ENCODE measurements at regions not wholly inside any gene's neighbourhood (a gene's known extent, or its start where the extent isn't known, plus 50 kb on each side); places are given as distances from the start of the nearest gene placed in this dataset.

- no peak overlapping the region for H3K4me3 Mint-ChIP-seq
- no peaks in the 10 kb centered on the region for H3K36me3 Mint-ChIP-seq
- no peaks in the 10 kb centered on the region for H3K4me1 Mint-ChIP-seq
- H3K9me3 Mint-ChIP-seq = peaks cover 6% of the 10 kb centered on the region
- TF ChIP-seq CTCF (IDR thresholded peaks at IDR 0.05; ENCODE audit: unreplicated experiment) = no peak
- H3K27me3 Mint-ChIP-seq (ENCODE audit: low read depth) = peaks cover 30% of the 10 kb centered on the region
- no peak for DNase-seq (ENCODE audit: low spot score in 2 of 2, unreplicated experiment in 2 of 2)
- H3K27ac Mint-ChIP-seq = no peak overlapping the region
These were observed 112.3 kb upstream of the SHOX start for GRCh38 chrX:518319-518718.

- TF ChIP-seq CTCF (IDR thresholded peaks at IDR 0.05; ENCODE audit: unreplicated experiment) = no peak
- no peaks in the 10 kb centered on the region for H3K36me3 Mint-ChIP-seq
- H3K4me3 Mint-ChIP-seq = no peak overlapping the region
- no peak for DNase-seq (ENCODE audit: low spot score in 2 of 2, unreplicated experiment in 2 of 2)
- peaks cover 30% of the 10 kb centered on the region for H3K27me3 Mint-ChIP-seq (ENCODE audit: low read depth)
- peaks cover 11% of the 10 kb centered on the region for H3K9me3 Mint-ChIP-seq
- H3K4me1 Mint-ChIP-seq = no peaks in the 10 kb centered on the region
- no peak overlapping the region for H3K27ac Mint-ChIP-seq
These were observed 110.8 kb upstream of the SHOX start for GRCh38 chrX:519741-520140.

GRCh38 chrX:522456-522855 lies 108.1 kb upstream of the SHOX start:
- Mint-ChIP-seq H3K4me1 (no peaks in the 10 kb centered on the region), H3K4me3 (no peak overlapping the region), H3K9me3 (peaks cover 14% of the 10 kb centered on the region), H3K27ac (no peak overlapping the region), H3K27me3 (ENCODE audit: low read depth) (peaks cover 27% of the 10 kb centered on the region), H3K36me3 (no peaks in the 10 kb centered on the region)
- no peak for TF ChIP-seq CTCF (IDR thresholded peaks at IDR 0.05; ENCODE audit: unreplicated experiment)
- DNase-seq (ENCODE audit: low spot score in 2 of 2, unreplicated experiment in 2 of 2) = no peak

- peaks cover 16% of the 10 kb centered on the region for H3K27me3 Mint-ChIP-seq (ENCODE audit: low read depth)
- no peak overlapping the region for H3K27ac Mint-ChIP-seq
- no peak overlapping the region for H3K4me3 Mint-ChIP-seq
- no peak for TF ChIP-seq CTCF (IDR thresholded peaks at IDR 0.05; ENCODE audit: unreplicated experiment)
- H3K9me3 Mint-ChIP-seq = peaks cover 11% of the 10 kb centered on the region
- H3K36me3 Mint-ChIP-seq = no peaks in the 10 kb centered on the region
- no peak for DNase-seq (ENCODE audit: low spot score in 2 of 2, unreplicated experiment in 2 of 2)
- H3K4me1 Mint-ChIP-seq = no peaks in the 10 kb centered on the region
These were observed 105.5 kb upstream of the SHOX start for GRCh38 chrX:525134-525533.

GRCh38 chrX:526295-527224 lies 104.0 kb upstream of the SHOX start:
- TF ChIP-seq CTCF (IDR thresholded peaks at IDR 0.05; ENCODE audit: unreplicated experiment) = no peak
- DNase-seq (ENCODE audit: low spot score in 2 of 2, unreplicated experiment in 2 of 2) = no peak
- Mint-ChIP-seq H3K9me3 (peaks cover 12% of the 10 kb centered on the region), H3K27me3 (ENCODE audit: low read depth) (peaks cover 18% of the 10 kb centered on the region), H3K36me3 (no peaks in the 10 kb centered on the region), H3K4me3 (no peak overlapping the region), H3K27ac (no peak overlapping the region), H3K4me1 (no peaks in the 10 kb centered on the region)

All from mesothelial cell of epicardium (in vitro differentiated cells).